T-helper 17 cell (primary cell): ENCODE measurements at regions not wholly inside any gene's neighbourhood (a gene's known extent, or its start where the extent isn't known, plus 50 kb on each side); places are given as distances from the start of the nearest gene placed in this dataset.
A peak's percentile ranks its signal among the peaks of the same experiment; 100 is the strongest.

Source experiments
- ATAC-seq: fragments of 150-1000 bp; cut with Tn5 transposase; 2 replicates; pipeline ENCODE4 v1.10.0; 2021; ENCODE audit warnings: mild to moderate bottlenecking, moderate library complexity
- DNase-seq, 3 donors: peaks; one replicate each; pipeline versions ENCODE4 v3.0.0 to v3.0.0-alpha.2; 2020 to 2021
- H3K9me3 ChIP-seq: one replicate; pipeline ENCODE4 v1.7.0; 2013; ENCODE audit warnings: low read length, mild to moderate bottlenecking; ENCODE audit not compliant: control insufficient read depth, poor library complexity, severe bottlenecking
- H3K27ac Mint-ChIP-seq: one replicate; pipeline ENCODE4 v1.8.0; 2022; ENCODE audit warnings: mild to moderate bottlenecking, moderate library complexity, mixed read lengths
- H3K27me3 Mint-ChIP-seq: one replicate; pipeline ENCODE4 v1.8.0; 2022; ENCODE audit warnings: mixed read lengths
- H3K36me3 Mint-ChIP-seq: one replicate; pipeline ENCODE4 v1.8.0; 2022; ENCODE audit warnings: low read depth, mixed read lengths
- H3K4me1 Mint-ChIP-seq: one replicate; pipeline ENCODE4 v1.8.0; 2022; ENCODE audit warnings: mild to moderate bottlenecking, mixed read lengths
- H3K4me3 Mint-ChIP-seq: one replicate; pipeline ENCODE4 v1.8.0; 2022; ENCODE audit warnings: mild to moderate bottlenecking, moderate library complexity, mixed read lengths

DNA sequence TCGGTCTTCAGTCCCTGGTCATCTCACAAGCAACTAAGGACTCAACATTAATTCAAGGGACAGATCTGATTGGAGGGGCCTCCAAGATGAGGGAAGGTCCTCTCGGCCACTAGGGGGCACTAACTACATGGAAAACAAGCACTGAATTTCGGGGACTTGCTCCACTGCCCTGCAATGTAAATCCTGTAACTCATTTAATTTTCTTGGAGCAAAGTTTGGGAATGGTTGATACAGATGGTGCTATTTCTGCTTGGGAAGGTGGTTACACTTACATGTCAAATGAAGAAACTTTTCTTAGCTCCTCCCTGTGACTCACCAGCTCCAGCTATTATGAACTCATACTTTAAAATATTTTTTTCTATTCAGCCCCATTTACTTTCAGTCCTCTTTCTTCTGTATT lies 97.4 kb upstream of the KCNJ15 start:
- H3K36me3 Mint-ChIP-seq = no peaks in the 10 kb centered on the region
- H3K27me3 Mint-ChIP-seq = peaks cover 51% of the 10 kb centered on the region
- no peak overlapping the region for H3K27ac Mint-ChIP-seq
- no peaks in the 10 kb centered on the region for H3K9me3 ChIP-seq
- H3K4me1 Mint-ChIP-seq = no peaks in the 10 kb centered on the region
- ATAC-seq = no peak
- peak in 1 of 3 donors; percentile 21 for DNase-seq
- H3K4me3 Mint-ChIP-seq = no peak overlapping the region

DNA sequence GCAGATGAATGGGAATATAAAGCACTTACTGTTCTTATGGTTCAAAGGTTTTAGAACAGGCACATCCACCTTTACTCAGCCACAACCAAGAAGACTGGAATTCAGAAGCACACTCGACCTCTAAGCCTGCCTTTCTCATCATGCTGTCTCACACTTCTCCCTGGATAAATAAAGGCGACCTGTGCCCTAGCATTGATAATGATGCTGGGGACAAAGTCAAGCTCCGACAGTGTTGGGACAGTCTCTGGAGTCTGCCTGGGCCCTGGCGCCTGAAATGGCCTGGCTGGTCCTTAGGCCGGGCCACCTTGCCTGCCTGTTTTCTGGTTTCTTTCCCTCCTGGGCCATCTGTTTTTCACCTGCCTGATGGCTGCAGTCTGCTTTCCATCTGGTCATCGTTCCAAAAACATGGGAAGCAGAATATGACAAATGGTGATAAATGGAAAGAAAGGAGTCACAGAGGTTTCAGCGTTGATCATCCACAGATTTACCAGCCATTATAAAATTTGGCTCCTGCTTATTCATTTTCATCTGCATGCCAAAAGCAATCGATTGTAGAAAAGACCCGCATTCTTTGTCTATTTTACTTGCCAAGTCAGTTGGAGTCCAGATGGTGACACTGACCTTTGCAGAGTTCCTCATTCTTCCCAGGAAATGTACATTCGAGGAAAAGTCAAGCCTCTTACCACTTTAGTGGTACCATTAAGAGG lies 91.2 kb upstream of the KCNJ15 start:
- no peaks in the 10 kb centered on the region for H3K9me3 ChIP-seq
- Mint-ChIP-seq H3K4me3 (no peak overlapping the region), H3K36me3 (no peaks in the 10 kb centered on the region), H3K27ac (no peak overlapping the region), H3K4me1 (peaks cover 3% of the 10 kb centered on the region), H3K27me3 (peaks cover 20% of the 10 kb centered on the region)
- DNase-seq (no peak), ATAC-seq (no peak)

DNA sequence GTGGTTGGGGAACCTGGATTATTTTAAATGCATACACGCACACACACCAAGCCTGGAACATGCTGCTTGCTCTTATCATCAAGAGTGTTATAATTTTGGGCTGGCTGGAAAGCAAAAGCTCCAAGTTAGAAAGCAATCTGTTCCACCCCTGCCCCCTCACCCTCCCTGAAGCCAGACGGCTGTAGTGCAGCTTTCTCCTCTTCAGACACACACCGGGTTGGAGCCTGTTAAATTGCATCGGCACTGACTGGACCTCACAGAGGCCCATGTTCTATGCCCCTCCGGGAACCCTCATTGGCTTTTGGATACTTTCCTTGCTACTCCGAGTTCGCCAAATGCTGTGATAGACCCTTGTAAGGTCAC lies 90.6 kb upstream of the KCNJ15 start:
- H3K4me1 Mint-ChIP-seq = peaks cover 3% of the 10 kb centered on the region
- H3K27me3 Mint-ChIP-seq = peaks cover 22% of the 10 kb centered on the region
- H3K4me3 Mint-ChIP-seq = no peak overlapping the region
- no peaks in the 10 kb centered on the region for H3K36me3 Mint-ChIP-seq
- DNase-seq (no peak), ATAC-seq (no peak)
- H3K9me3 ChIP-seq = no peaks in the 10 kb centered on the region
- no peak overlapping the region for H3K27ac Mint-ChIP-seq

DNA sequence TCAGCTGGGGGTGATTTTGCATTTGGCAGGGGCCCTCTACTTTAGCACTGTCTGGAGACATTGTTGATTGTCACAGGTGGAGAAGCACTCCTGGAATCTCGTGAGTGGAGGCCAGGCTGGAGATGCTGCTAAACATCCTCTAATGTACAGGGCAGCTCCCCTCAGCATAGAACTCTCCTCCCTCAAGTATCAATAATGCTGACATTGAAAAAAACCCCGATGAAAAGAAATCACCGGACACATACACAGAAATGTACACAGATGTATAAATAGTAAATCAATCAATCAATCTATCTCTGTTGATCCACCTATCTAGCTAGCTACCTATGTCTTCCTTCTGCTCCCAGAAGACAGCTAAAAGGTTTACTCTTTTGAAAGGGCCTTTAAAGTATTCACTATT lies 89.4 kb upstream of the KCNJ15 start:
- Mint-ChIP-seq H3K27ac (no peak overlapping the region), H3K27me3 (peaks cover 27% of the 10 kb centered on the region), H3K36me3 (no peaks in the 10 kb centered on the region), H3K4me1 (peaks cover 3% of the 10 kb centered on the region), H3K4me3 (no peak overlapping the region)
- DNase-seq = no peak
- ATAC-seq = no peak
- no peaks in the 10 kb centered on the region for H3K9me3 ChIP-seq

DNA sequence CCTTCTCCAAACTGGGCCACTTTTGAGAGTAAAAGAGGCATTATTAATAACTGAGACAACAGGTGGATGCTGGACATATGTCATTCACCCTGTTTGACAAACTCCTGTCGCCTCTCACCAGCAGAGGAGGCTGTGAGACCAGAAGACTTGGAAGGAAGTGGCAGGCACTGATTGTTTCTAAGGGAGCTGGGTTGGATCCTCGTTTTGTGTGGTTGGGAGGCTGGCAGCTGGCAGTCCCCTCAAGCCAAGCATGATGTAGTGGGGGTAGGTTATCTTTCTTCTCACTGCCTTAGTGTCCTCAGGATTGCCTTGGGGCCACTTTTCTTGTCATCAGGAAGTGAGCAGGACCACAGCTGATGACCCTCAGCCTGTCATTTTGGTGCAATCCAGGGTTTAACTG lies 86.5 kb upstream of the KCNJ15 start:
- ATAC-seq = no peak
- no peak overlapping the region for H3K4me3 Mint-ChIP-seq
- no peak overlapping the region for H3K27ac Mint-ChIP-seq
- no peaks in the 10 kb centered on the region for H3K9me3 ChIP-seq
- peaks cover 3% of the 10 kb centered on the region for H3K4me1 Mint-ChIP-seq
- H3K27me3 Mint-ChIP-seq = peaks cover 36% of the 10 kb centered on the region
- DNase-seq = no peak
- no peaks in the 10 kb centered on the region for H3K36me3 Mint-ChIP-seq

DNA sequence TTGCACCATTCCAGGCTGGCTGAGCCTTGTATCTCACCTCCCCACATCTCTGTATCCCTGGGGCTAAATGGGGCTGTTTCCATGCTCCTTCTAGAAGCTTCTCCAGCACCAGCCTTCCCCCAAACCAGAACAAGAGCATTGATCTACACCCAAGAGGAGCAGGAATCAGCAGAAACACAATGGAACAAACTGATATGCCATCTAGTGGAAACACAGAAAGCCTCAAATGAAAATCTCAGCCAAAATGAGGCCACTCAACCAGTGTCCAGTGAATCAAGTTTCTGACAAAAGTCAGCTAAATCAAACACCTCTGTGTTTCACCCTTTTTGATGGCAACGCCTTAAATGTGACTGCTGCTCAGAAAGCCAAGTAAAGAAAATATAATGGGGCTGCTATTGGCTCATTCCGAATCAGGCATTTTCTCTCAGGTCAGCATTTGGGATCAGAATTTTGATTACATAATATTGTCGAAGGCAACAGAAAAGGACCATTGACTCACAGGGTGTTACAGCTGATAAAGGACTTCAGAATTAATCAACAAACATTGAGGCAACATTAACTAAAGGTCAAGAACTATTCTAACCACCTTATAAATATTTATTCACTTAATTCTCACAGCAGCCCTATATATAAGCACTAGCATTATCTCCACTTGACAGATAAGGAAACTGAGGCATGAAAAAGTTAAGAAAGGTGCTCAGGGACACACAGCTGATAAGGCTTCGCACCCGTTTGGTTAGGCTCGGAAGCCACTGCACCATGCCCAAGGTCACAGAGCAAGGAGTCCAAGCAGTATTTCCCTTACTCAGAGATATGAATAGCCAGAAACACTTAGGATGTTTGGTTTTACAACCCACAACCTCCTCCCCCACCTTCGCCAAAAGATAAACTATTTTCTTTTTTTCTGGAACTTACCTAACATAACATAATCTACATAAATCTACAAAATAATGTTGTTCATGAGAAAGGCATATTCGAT lies 85.8 kb upstream of the KCNJ15 start:
- H3K4me1 Mint-ChIP-seq = peaks cover 3% of the 10 kb centered on the region
- no peak overlapping the region for H3K4me3 Mint-ChIP-seq
- peaks cover 36% of the 10 kb centered on the region for H3K27me3 Mint-ChIP-seq
- DNase-seq (no peak), ATAC-seq (no peak)
- H3K36me3 Mint-ChIP-seq = no peaks in the 10 kb centered on the region
- no peaks in the 10 kb centered on the region for H3K9me3 ChIP-seq
- H3K27ac Mint-ChIP-seq = no peak overlapping the region

DNA sequence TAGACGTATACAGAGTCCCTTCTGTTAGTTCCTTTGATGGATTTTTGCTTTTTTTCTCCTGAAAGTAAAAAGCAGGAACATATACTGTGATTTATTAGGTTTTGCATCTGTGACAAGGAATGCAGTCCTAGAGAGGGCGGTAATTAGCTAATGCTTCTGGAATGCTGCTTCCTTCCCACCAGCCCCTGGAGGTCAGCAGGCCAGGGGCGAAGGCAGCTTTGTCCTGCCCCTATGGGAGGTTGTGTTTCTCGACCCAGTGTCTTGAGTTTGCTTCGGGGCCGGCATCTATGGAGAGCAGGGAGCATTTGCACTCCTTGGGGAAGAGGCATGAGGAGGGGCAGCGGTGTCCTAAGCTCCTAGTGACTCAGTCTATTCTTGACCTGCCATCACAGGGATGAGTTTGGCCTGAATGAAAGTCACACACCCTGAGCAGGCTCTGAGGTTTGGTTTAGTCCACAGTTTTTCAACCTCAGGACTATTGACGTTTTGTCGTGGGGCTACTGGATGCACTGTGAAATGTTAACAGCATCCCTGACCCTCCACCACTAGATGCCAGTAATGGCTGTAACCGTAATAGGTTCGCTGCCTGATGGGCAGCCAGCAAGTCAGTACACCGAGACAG lies 85.0 kb upstream of the KCNJ15 start:
- ATAC-seq (no peak), DNase-seq (no peak)
- Mint-ChIP-seq H3K27me3 (peaks cover 41% of the 10 kb centered on the region), H3K4me3 (no peak overlapping the region), H3K27ac (no peak overlapping the region), H3K4me1 (peaks cover 3% of the 10 kb centered on the region), H3K36me3 (no peaks in the 10 kb centered on the region)
- H3K9me3 ChIP-seq = no peaks in the 10 kb centered on the region

DNA sequence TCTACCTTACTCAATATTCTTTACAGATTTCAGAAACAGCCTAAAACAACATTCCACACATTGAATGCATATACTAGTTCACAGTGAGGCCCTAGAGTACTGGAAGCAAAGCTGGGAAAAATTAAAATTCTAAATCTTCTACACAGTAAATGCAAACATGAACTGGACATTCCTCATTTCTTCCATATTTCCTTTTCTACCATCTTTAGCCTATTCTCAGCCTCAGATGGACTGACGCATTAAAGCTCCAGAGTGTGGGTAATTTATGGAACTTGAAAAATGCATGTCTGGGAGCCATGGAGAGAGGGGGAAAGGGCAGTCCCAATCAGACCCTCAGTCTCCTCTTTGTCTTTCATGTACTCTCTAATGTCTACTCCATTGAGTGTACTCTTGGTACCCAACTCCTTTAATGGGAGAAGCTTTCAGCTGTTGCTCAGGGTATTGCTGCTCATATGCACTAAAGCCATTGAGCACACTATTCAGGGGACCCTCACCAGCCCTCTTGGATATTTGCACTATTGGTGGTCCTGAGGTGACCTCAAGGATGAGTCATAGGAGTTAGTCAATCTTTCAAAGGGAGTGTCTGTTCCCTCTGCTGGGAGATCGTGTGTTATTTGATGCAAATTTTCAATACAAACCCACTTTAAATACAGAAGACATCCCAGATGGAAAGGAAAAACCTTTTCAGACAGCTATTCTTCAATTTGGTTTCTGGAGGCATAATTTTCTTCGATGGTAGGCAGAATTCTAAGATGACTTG lies 83.3 kb upstream of the KCNJ15 start:
- Mint-ChIP-seq H3K36me3 (no peaks in the 10 kb centered on the region), H3K4me3 (no peak overlapping the region), H3K27me3 (peaks cover 42% of the 10 kb centered on the region), H3K4me1 (peaks cover 3% of the 10 kb centered on the region), H3K27ac (no peak overlapping the region)
- no peaks in the 10 kb centered on the region for H3K9me3 ChIP-seq
- ATAC-seq = no peak
- no peak for DNase-seq

DNA sequence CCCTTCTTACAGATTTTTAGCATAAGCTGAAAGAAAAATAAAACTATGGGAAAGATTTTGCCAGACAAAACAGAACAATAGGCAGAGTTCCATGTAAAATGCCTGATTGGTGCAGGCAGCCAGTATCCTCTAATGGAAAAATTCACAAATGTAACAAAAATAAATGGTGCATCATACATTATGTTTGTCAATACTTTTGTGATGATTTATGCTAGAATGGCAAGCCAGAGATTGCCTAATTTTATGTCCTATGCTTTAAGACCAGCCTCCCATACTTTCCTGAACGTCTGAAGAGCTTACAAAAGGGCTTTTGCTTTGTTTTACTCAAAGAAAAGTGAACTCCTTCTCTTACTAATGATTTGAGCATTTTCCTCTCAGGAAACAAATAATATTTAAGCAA lies 81.5 kb upstream of the KCNJ15 start:
- no peak for ATAC-seq
- Mint-ChIP-seq H3K4me3 (no peak overlapping the region), H3K36me3 (no peaks in the 10 kb centered on the region), H3K4me1 (no peaks in the 10 kb centered on the region), H3K27ac (no peak overlapping the region), H3K27me3 (peaks cover 42% of the 10 kb centered on the region)
- H3K9me3 ChIP-seq = no peaks in the 10 kb centered on the region
- DNase-seq = no peak

DNA sequence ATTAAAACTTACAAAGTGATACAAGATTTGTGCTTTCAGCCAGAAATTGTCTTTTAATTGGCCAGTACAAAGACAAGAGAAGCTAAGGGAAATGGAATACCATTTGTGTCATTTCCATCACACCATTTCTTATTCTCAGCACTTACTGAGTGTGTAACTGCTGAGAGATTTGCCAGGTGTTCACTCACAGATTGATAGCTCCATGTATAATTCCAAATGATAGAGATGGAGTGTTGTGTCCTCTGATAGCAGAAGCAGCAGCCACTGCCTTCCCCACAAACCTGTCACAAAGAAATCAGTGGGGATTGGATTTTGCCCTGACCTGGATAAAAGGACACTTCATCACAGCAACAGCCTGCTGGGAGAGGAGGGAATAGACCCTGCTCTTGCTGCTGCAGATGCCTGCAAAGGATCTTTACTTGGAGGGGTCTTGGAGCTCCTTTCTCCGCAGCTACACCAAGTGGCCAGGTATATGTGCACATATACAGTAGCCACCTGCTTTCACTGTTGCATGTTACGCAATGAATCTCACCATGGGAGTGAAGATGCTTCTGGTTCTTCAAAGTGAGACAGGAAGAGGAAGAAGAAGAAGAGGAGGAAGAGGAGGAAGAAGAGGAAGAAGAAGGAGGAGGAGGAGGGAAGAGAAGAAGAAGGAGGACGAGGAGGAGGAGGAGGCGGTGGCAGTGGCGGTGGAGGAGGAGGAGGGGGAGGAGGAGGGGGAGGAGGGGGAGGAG lies 78.7 kb upstream of the KCNJ15 start:
- DNase-seq (no peak), ATAC-seq (no peak)
- Mint-ChIP-seq H3K27ac (no peak overlapping the region), H3K4me3 (no peak overlapping the region), H3K27me3 (peaks cover 20% of the 10 kb centered on the region), H3K4me1 (no peaks in the 10 kb centered on the region), H3K36me3 (no peaks in the 10 kb centered on the region)
- no peaks in the 10 kb centered on the region for H3K9me3 ChIP-seq

DNA sequence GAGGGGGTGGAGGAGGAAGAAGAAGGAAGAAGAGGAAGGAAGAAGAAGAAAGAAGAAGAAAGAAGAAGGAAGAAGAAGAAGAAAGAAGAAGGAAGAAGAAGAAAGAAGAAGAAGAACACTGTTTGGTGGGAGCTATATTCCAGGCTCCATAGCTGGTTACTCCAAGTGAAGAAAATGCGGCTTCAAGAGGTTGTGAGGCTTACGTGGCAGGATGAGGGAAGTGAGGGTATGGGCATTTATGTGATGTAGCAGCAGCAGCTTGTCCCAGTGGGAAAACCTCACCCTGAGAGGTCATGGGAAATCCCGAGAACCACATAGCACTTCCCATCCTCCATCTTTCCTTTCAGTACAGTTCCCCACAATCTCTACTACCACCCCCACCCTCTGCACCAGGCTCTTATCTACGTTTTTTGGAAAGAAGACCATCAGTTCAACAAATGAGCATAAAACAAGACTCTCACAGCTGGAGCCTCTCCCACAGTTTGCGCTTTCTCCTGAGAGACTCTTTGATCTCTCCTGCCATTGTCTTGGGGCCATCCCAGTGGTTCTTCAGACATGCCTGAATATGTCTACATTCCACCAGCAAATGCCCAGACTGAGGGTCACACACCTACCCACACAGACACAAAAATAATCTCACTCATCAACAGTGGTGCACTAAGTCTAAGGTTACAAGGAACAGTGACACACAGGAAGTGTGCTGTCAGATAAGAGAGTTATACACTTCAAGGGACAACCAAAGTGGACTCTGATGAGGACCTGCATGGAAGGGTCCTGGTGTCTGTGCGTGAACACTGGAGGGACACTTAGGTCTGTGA lies 77.9 kb upstream of the KCNJ15 start:
- Mint-ChIP-seq H3K4me3 (no peak overlapping the region), H3K36me3 (no peaks in the 10 kb centered on the region), H3K27me3 (peaks cover 20% of the 10 kb centered on the region), H3K4me1 (no peaks in the 10 kb centered on the region), H3K27ac (no peak overlapping the region)
- DNase-seq (no peak), ATAC-seq (no peak)
- H3K9me3 ChIP-seq = no peaks in the 10 kb centered on the region

DNA sequence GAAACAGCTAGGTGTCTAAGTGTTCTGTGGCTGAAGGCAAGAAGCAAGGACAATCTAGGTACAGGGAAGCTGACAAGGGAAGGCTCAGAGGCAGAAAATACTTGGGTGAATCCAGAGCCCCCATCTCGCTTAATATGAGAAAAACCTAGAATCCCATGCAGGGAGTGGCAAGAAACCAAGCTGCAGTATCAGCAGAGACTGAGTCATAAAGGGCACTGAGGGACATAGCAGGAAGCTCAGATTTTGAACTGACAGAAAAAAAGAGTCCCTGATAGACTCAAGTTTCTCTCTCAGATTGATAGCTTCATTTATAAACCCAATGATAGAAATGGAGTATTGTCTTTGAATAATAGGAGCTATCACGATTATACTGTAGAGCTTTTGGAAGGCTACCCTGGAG lies 77.3 kb upstream of the KCNJ15 start:
- H3K4me1 Mint-ChIP-seq = no peaks in the 10 kb centered on the region

More for the DNA sequence above, 77.3 kb upstream of the KCNJ15 start:
- no peak overlapping the region for H3K4me3 Mint-ChIP-seq
- no peaks in the 10 kb centered on the region for H3K36me3 Mint-ChIP-seq
- H3K9me3 ChIP-seq = no peaks in the 10 kb centered on the region
- no peak for DNase-seq
- H3K27ac Mint-ChIP-seq = no peak overlapping the region
- H3K27me3 Mint-ChIP-seq = peaks cover 19% of the 10 kb centered on the region
- ATAC-seq = no peak
